PC-3 (cell line): ENCODE measurements at regions not wholly inside any gene's neighbourhood (a gene's known extent, or its start where the extent isn't known, plus 50 kb on each side); places are given as distances from the start of the nearest gene placed in this dataset.

Experiments
- ATAC-seq: fragments of 200-7000 bp; cut with Tn5 transposase; 2 replicates; pipeline ENCODE4 v1.9.1; 2020; ENCODE audit warnings: mild to moderate bottlenecking, moderate library complexity
- BruUV-seq: library from RNA; stranded (reverse); fragments of 400-500 nt; replicated peaks from 2 replicates; lab custom pipeline; 2021; lab: Mats Ljungman, UMichigan
- CTCF ChIA-PET: fragments of 300-600 bp; sonication (Branson Sonifier 250); formaldehyde crosslinking; loops from one replicate; lab custom pipeline; 2022; ENCODE audit warnings: antibody characterized with exemption; lab: Charles Lee
- POLR2A ChIA-PET: fragments of 300-600 bp; sonication (Branson Sonifier 250); formaldehyde crosslinking; loops from one replicate; lab custom pipeline; 2022; ENCODE audit warnings: antibody characterized with exemption; ENCODE audit not compliant: unreplicated experiment; lab: Charles Lee
- DNase-seq: peaks from one replicate; pipeline ENCODE4 v3.0.0-alpha.2; 2015
- H2AFZ ChIP-seq: fragments of 300-600 bp; sonication (generic); 2 replicates; pipeline ENCODE4 v1.6.0; 2016; ENCODE audit warnings: antibody characterized with exemption, low read length
- H3F3A ChIP-seq: fragments of 300-600 bp; sonication (generic); one replicate; pipeline ENCODE4 v1.6.0; 2017; ENCODE audit warnings: antibody characterized with exemption, low read length, control low read depth, mild to moderate bottlenecking; ENCODE audit not compliant: unreplicated experiment
- H3K27ac ChIP-seq: fragments of 300-600 bp; sonication (generic); 2 replicates; pipeline ENCODE4 v1.5.1; 2016; ENCODE audit warnings: mild to moderate bottlenecking, low read length
- H3K27me3 ChIP-seq: fragments of 300-600 bp; sonication (generic); 2 replicates; pipeline ENCODE4 v1.6.1; 2016; ENCODE audit warnings: low read length, mixed read lengths
- H3K36me3 ChIP-seq: fragments of 300-600 bp; sonication (generic); 2 replicates; pipeline ENCODE4 v1.6.1; 2016; ENCODE audit warnings: low read depth, mixed run types, low read length, mixed read lengths
- H3K4me1 ChIP-seq: fragments of 300-600 bp; sonication (generic); 2 replicates; pipeline ENCODE4 v1.5.1; 2016; ENCODE audit warnings: low read length; ENCODE audit not compliant: insufficient read depth
- H3K4me2 ChIP-seq: fragments of 300-600 bp; sonication (generic); 2 replicates; pipeline ENCODE4 v1.6.0; 2016; ENCODE audit warnings: low read length
- H3K4me3 ChIP-seq: fragments of 300-600 bp; sonication (generic); 2 replicates; pipeline ENCODE4 v1.5.1; 2016; ENCODE audit warnings: mild to moderate bottlenecking, low read length, mixed read lengths
- H3K79me2 ChIP-seq: fragments of 300-600 bp; sonication (generic); 2 replicates; pipeline ENCODE4 v1.6.1; 2017; ENCODE audit warnings: low read length, mixed read lengths
- H3K9ac ChIP-seq: fragments of 300-600 bp; sonication (generic); 2 replicates; pipeline ENCODE4 v1.6.0; 2016; ENCODE audit warnings: mild to moderate bottlenecking, low read length
- H3K9me2 ChIP-seq: fragments of 300-600 bp; sonication (generic); replicated peaks from 2 replicates; pipeline ENCODE4 v1.6.1; 2016; ENCODE audit warnings: mixed run types, low read length, mixed read lengths
- H3K9me3 ChIP-seq: fragments of 300-600 bp; sonication (generic); 2 replicates; pipeline ENCODE4 v1.6.1; 2016; ENCODE audit warnings: low read length, mixed read lengths
- H4K20me1 ChIP-seq: fragments of 300-600 bp; sonication (generic); 2 replicates; pipeline ENCODE4 v1.6.1; 2016; ENCODE audit warnings: low read length, mixed read lengths
- EZH2 ChIP-seq: fragments of 300-600 bp; sonication (generic); IDR thresholded peaks from one replicate; pipeline ENCODE4 v1.6.1; 2017; ENCODE audit warnings: antibody characterized with exemption, mild to moderate bottlenecking, low read length; ENCODE audit not compliant: unreplicated experiment
- EZH2phosphoT487 ChIP-seq: fragments of 300-600 bp; sonication (generic); IDR thresholded peaks from 2 replicates; pipeline ENCODE4 v1.6.1; 2018; ENCODE audit warnings: mild to moderate bottlenecking, antibody characterized with exemption, low read length, borderline replicate concordance
- intact Hi-C: fragments of 100-400 bp; cut with micrococcal nuclease; formaldehyde crosslinking; loops from 2 replicates; pipeline ENCODE4 v1.9.0; 2023
- TF ChIP-seq, protein P1 (sequence below): fragments of 300-600 bp; sonication (generic); conservative IDR thresholded peaks from 2 replicates; pipeline ENCODE4 v1.5.1; 2017; ENCODE audit warnings: antibody characterized with exemption, low read depth, mild to moderate bottlenecking, low read length

DNA sequence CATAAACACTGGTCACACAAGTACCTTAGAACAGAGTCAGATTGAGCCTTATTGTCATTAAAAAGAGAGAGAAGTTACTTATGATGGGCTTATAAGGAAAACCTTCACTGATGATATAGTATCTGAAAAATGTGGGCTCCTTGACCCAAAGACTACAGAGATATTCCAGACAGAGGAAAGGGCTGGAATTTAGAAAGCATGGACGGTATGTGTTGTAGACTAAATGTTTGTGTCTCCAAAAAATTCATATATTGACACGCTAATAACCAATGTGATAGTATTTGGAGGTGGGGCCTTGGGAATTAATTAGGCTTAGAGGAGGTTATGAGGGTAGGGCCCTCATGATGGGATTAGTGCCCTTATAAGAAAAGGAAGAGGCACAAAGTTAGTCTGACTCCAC lies 61.0 kb upstream of the DAZL start:
- H3F3A ChIP-seq: no peaks in the 10 kb centered on the region
- H3K4me3 ChIP-seq: no peak overlapping the region
- ChIA-PET CTCF (no interaction called here), POLR2A (no interaction called here)
- H4K20me1 ChIP-seq: no peaks in the 10 kb centered on the region
- H3K9me3 ChIP-seq: no peaks in the 10 kb centered on the region
- BruUV-seq: no TSS peak
- H3K4me1 ChIP-seq: peaks cover 11% of the 10 kb centered on the region
- H3K79me2 ChIP-seq: no peaks in the 10 kb centered on the region
- no peaks in the 10 kb centered on the region for H3K27me3 ChIP-seq
- no peaks in the 10 kb centered on the region for H3K36me3 ChIP-seq
- no peak for DNase-seq
- no peak overlapping the region for H3K27ac ChIP-seq
- no peak overlapping the region for H3K9ac ChIP-seq
- TF ChIP-seq EZH2phosphoT487 (no peak), EZH2 (no peak)
- TF ChIP-seq, protein P1, sequence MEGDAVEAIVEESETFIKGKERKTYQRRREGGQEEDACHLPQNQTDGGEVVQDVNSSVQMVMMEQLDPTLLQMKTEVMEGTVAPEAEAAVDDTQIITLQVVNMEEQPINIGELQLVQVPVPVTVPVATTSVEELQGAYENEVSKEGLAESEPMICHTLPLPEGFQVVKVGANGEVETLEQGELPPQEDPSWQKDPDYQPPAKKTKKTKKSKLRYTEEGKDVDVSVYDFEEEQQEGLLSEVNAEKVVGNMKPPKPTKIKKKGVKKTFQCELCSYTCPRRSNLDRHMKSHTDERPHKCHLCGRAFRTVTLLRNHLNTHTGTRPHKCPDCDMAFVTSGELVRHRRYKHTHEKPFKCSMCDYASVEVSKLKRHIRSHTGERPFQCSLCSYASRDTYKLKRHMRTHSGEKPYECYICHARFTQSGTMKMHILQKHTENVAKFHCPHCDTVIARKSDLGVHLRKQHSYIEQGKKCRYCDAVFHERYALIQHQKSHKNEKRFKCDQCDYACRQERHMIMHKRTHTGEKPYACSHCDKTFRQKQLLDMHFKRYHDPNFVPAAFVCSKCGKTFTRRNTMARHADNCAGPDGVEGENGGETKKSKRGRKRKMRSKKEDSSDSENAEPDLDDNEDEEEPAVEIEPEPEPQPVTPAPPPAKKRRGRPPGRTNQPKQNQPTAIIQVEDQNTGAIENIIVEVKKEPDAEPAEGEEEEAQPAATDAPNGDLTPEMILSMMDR: no peak
- no peak overlapping the region for H2AFZ ChIP-seq
- no peaks in the 10 kb centered on the region for H3K9me2 ChIP-seq
- no peak for ATAC-seq
- intact Hi-C loops: no loop called here
- no peak overlapping the region for H3K4me2 ChIP-seq

DNA sequence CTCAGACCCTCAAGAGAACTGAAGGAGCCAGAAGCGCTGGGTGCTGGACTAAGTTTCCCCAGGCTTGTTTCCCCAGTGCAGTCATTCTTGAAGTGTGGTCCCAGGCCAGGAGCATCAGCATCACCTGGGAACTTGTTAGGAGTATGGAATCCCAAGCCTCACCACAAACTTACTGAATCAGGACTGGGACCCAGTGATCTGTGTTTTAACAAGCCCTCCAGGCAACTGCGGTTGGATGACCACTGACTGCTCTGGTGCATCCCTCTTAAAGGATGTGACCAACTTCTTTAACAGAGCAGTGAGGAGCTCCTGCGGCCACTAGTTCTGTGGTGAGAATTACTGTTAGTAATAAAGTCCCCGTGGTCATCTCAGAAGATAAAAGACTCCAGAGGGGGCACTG lies 62.4 kb upstream of the DAZL start:
- intact Hi-C loops: no loop called here
- no peak overlapping the region for H3K4me3 ChIP-seq
- H3F3A ChIP-seq: no peaks in the 10 kb centered on the region
- H2AFZ ChIP-seq: no peak overlapping the region
- H3K9me2 ChIP-seq: no peaks in the 10 kb centered on the region
- no peaks in the 10 kb centered on the region for H4K20me1 ChIP-seq
- H3K4me2 ChIP-seq: no peak overlapping the region
- no peaks in the 10 kb centered on the region for H3K9me3 ChIP-seq
- ATAC-seq: no peak
- ChIA-PET CTCF (no interaction called here), POLR2A (no interaction called here)
- no TSS peak for BruUV-seq
- TF ChIP-seq EZH2 (no peak), EZH2phosphoT487 (no peak)
- TF ChIP-seq, protein P1: no peak
- no peaks in the 10 kb centered on the region for H3K27me3 ChIP-seq
- no peak for DNase-seq
- H3K79me2 ChIP-seq: no peaks in the 10 kb centered on the region
- no peak overlapping the region for H3K27ac ChIP-seq
- no peak overlapping the region for H3K9ac ChIP-seq
- H3K4me1 ChIP-seq: peaks cover 11% of the 10 kb centered on the region
- H3K36me3 ChIP-seq: no peaks in the 10 kb centered on the region

DNA sequence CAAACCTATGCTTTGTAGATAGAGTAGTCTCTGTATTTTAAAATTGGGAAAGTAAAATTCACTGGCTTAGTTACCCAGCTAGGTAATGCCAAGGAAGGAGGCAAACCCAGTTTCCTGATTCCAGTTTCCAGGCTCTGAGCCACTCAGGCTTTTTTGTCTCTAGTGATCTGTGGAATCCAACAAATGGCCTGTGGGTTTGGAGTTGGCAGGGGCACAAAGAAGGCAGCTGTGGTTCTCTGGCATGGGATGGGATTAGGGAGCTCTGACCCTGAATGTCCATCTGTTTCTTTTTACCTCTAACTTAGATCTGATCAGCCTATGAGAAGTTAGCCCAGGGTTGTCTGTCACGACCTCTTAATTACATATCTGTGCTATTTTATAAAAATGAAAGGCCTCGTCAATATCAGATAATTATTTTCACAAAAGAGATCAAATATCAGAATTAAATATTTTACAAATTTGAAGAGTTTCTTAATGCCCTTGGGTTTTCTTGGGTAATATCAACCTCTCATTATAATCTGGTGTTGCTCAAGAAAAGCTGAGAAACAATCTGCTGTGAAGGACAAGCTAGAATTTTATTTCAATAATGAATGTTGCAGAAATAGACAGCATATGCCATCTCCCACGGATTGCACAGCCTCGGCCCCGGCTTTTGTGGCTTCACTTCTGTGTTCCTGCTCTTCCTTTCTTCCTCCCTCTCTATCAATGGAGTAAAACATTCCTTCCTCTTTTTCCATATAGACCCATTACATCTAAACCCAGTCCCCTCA lies 63.7 kb upstream of the DAZL start:
- Histone ChIP-seq H3K27me3 (no peaks in the 10 kb centered on the region), H3K9me3 (no peaks in the 10 kb centered on the region), H3K4me1 (peaks cover 11% of the 10 kb centered on the region), H3K4me2 (no peak overlapping the region), H3K36me3 (no peaks in the 10 kb centered on the region), H3K27ac (no peak overlapping the region), H4K20me1 (no peaks in the 10 kb centered on the region), H3K9ac (no peak overlapping the region), H3K79me2 (no peaks in the 10 kb centered on the region), H3K9me2 (no peaks in the 10 kb centered on the region), H3F3A (no peaks in the 10 kb centered on the region), H2AFZ (no peak overlapping the region), H3K4me3 (no peak overlapping the region)
- ATAC-seq (no peak), DNase-seq (no peak)
- CTCF ChIA-PET: no interaction called here
- intact Hi-C loops: no loop called here
- BruUV-seq: no TSS peak
- TF ChIP-seq EZH2phosphoT487 (no peak), EZH2 (no peak)
- TF ChIP-seq, protein P1: no peak
- POLR2A ChIA-PET: no interaction called here
